Activated T-cell treated with anti-CD3 and anti-CD28 coated beads, Interleukin-2, amount 50 U/mL, for 48 hours (primary cell): ENCODE measurements at regions not wholly inside any gene's neighbourhood (a gene's known extent, or its start where the extent isn't known, plus 50 kb on each side); places are given as distances from the start of the nearest gene placed in this dataset.

ENCODE experiments used
- DNase-seq, 2 experiments: peaks; one replicate each; pipeline ENCODE4 v3.0.0-alpha.2; 2020

DNA sequence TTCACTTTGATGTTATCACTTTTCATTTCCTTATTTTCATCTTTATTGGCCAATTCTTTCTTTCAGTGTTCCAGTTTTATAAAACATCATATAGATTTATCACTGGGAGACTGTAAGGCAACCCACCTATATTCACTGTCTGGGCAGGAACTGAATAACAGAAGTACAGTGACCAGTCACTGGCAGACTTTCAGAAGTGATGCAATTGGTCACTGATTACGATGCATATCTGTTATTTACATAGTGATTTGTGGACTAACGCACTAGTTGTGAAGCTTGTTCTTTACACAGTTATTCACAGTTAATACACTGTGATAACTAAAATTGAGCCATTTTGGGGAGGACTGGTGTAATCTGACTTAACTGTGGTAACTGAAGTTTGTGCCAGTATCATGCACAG is 190.2 kb upstream of the DPH6 start:
- DNase-seq: no peak

DNA sequence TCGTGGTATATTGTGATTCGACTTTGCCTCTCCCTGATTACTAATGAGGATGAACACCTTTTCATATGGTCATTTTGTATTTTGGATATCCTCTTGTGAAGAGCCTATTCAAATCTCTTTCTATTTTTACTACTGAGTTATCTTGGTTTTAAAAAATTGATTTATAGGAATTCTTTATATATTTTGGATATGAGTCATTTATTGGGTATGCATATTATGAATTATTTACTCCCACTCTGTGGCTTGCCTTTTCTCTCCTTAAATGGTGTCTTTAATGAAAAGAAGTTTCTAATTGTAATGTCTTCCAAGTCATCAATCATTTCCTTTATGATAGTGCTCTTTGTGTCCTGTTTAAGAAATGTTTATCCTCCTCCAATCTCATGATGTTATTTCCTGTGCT is 191.5 kb upstream of the DPH6 start:
- no peak for DNase-seq

DNA sequence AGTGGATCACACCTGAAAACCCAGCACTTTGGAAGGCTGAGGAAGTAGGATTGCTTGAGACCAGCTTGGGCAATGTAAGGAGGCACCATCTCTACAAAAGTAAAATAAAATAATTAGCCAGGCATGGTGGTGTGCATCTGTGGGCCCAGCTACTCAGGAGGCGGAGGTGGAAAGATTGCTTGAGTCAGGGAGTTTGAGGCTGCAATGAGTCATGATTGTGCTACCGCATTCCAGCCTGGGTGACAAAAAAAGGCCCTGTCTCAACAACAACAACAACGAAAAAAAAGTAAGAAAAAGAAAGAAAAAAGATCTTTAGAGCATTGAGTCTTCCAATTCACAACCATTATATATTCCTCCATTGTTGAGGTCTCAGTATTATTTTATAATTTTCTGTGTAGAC is 192.4 kb upstream of the DPH6 start:
- DNase-seq: no peak

DNA sequence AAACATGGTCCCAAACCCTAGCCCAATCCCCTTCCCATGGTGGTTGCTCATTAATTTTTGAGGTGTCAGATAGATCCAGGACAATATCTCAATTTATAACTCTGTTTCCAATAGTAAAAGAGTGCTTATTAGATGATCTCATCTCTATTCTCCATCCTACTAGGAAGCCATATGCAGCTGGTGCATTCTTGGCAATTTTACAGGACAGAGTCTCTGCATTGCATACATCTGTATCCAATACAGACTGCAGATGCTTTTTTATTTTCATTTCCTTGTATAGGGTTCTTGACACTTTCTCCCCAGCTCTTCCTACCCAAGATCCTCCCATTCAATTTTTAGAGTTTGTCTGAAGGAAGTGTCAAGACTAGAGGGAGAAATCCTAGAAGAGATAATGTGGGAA is 194.8 kb upstream of the DPH6 start:
- DNase-seq: no peak

DNA sequence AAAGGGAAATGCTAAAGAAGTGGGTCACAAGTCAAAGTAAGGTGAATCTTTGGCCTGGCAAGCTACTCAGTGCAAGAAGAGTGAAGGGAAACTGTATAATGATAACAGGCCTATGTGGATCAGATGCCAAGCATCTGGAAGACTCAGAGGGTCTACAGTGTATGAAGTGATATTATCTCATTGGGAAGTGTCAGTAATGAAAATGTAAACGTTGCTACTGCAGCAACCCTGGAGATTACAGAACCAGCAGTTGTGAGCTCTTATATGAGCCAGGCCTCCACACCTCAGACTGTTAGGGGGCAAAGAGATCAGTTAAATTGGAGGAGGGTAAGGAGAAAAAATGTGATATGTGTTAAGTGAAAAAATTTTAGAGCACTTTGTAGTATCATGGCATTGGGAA is 195.4 kb upstream of the DPH6 start:
- DNase-seq: no peak

DNA sequence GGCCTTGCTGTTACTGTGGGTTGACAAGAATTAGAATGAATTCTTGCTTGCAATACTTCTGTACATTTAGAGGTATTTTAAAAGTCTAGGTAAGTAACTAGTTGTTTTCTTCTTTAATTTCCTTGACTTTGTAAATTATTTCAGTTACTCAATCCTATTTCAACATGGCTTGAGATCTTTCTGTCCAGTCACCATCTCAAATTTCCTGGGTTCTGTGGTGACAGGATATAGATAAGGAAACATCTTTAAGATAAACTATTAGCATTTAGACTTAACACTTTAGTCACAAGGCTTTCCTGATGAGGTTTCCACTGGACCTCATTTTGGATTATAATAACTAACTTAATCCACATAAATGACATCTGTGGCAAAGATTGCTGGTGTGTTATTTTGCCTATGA is 195.9 kb upstream of the DPH6 start:
- no peak for DNase-seq

DNA sequence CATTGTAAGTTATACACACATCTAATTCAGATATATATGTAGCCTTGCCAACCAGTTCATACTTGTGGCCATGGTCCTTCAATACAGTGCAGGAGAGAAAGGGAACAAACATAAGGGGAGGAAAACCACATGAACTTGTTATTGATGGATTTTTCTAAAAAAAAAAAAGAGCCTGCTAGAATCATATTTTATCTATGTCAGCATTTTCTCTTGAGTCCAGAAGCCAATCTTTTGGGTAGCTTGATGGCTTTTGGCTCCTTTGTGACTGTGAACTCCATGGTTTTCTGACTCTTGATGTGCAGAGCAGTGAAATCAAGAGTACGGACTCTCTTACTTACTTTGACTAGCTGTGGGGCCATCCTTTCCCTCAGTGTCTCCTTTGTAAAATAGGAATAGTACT is 197.4 kb upstream of the DPH6 start:
- DNase-seq: no peak

DNA sequence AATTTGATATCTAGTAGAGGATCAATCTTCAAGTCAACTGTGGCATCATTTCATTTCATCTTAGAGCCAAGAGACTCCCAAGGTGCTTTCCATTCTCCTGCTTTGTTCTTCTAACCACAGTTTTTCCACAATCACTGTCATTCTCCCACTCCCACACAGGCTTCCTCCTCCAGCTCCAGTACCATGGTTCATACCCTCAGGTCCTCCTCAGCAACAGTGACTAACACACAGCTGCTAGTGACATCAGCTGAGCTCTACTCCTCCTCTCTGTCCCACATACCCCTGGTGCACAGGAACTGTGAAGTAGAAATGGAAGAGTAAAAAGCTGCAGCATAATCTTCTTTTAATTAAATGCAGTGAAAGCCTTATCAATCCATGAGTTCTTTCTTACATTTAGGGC is 200.2 kb upstream of the DPH6 start:
- DNase-seq: no peak

DNA sequence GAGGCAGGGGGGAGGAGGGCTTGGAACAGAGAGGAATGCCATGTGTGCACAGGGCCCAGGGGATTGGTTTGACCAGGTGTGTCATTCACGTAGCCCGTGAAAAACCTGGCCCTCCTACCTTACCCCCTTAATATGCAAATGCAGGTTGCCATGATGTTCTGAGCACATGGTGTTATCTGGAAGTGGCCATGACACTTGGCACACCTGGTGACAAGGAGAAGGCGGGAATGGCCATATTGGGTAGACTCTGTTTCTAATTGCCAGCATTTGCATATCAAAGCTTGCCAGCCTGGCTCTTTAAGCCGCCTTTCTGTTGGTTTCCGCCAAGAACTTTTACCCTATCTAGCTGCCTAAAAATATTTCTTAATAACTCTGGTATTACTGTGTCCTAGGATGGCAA is 202.1 kb upstream of the DPH6 start:
- no peak for DNase-seq

DNA sequence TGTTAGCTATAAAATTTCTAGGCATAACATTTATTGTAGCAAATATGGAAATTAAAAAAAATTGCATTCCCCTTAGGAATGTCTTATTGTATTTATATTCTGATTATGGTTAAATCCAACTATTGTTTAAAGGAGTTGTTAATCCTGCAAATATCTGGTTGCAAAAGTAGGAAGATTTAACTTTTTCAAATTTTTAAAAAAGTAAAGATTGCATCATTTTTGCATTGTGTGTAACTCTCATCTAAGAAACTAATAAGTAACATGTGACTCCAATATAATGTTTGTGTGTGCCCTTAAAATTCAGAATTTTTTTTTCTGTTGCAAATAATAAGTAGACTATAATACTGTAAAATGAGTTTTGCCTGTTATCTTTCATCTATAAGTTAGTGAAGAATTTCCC is 204.1 kb upstream of the DPH6 start:
- DNase-seq: no peak

DNA sequence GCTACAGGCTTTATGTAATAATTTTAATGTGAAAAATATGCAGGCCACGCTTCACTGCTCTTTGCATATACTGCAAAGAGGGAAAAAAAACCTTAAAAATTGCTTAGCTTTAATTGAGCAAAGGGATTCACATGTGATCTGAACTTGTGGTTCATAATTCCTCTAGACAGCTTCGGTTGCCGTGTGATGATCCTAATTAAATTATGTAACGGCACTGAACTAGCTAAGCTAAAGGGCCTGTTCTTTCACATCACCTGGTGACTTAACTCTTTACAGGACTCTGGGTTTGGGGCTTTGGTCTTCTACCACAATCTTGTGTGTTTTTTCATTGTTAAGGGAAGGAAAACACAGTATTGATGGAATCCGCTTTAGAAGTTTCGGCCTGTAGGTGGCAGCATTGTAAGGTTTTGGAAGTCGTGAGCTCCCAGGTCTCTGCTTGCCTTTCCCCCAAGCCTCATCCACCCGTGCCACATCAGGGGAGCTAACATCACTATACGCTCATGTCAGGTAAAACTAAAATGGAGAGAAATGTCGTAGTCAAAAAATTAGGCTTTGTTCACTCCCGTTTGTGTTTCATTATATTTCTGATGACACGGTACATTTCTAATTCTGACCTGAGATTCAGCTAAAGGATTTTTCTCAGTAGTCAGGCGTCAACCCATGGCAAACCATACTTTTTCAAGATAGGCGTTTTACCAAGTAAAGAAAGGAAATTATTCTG is 205.6 kb upstream of the DPH6 start:
- peak; percentile 56 to 57 for DNase-seq

DNA sequence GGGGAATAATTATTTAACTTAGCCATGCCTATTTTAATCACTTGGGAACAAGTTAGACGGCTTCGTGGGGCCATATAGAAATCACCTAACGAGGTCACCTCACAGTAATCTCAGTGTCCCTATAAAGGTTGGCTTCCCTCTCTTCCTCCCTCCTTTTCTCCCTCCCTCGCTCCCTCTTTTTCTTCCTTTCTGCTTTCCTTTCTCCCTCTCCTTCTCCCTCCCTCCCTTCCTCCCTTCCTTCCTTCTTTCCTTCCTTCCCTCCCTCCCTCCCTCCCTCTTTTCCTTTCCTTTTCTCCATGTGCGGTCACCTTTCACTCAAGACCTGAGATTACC is 206.1 kb upstream of the DPH6 start:
- DNase-seq: no peak

DNA sequence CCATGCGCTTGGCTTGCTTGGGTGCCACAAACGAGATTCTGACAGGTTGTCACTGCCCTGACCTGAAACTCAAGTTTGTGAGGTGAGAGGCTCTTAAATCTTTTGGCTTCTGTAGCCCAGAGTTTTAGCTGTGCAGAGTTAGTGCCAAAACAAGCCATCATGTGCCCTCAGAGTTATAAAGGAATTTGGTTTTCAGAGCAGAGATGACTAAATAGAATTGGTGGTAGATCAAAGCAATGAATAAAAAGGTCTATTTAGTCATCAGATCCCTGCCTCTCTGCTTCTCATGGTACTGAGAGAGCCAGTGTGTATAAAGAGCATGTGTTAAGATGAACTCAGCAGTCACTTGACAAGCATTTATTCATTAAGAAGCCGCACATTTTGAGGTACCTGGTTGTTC is 207.5 kb upstream of the DPH6 start:
- no peak for DNase-seq

DNA sequence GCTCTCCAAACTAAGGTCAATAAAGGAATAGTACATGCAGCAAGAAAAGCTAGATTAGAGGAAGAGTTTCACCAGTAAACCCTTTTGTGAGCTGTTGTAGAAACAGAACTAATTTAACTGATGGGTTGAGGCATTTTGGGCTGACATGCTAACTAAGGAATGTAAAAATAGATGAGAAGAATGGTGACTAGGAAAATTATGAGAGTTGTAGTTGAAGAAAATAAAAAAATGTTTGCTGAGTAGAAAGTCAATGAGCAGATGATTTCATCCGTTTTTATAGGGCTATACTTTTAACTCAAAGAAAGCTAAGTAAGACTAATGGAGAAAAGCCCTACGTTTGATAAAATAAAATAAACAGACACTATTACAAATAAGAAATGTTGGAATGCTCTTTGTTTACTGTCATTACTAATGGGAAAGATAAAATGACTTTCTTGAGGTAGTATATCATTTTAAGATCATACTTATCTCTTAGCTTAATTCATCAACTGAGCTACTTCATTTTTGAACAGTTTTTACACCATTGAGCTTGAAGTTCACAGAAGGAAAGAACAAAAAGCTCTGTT is 209.4 kb upstream of the DPH6 start:
- no peak for DNase-seq

DNA sequence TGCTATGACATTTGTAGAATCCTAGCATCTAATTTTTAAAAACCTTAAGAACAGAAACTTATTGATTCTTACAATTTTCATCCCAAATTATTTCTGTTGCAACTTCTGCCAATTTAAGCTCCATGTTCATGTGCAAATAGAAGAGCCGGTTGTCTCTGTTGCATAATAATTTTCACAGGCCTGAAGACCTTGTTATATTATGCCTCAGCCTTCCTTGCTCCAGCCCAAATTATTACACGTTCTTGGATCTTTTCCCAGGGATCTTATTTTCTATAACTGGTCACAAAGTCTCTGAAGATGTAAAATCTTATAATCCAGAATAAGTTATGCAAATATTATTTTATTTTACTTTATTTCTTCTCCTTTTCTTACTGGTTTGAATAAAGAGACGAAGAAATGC is 210.7 kb upstream of the DPH6 start:
- DNase-seq: no peak

DNA sequence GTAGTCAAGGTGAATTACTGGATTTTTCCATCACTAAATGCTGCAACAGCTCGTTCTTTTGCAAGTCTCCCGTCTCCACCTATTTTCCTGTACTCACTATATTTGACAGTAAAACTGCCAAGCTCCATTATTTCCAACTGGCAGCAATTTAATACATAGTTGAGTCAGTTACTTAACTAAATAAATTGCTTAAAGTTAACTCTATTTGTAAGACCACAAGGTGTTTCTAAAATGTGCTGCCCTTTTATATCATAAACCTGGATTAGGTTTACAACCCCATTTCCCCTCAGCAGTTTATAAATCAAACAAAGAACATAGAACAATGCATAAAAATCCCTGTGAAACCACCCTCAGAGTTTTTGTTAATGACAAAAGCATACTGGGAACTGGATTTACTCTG is 211.4 kb upstream of the DPH6 start:
- DNase-seq: no peak

DNA sequence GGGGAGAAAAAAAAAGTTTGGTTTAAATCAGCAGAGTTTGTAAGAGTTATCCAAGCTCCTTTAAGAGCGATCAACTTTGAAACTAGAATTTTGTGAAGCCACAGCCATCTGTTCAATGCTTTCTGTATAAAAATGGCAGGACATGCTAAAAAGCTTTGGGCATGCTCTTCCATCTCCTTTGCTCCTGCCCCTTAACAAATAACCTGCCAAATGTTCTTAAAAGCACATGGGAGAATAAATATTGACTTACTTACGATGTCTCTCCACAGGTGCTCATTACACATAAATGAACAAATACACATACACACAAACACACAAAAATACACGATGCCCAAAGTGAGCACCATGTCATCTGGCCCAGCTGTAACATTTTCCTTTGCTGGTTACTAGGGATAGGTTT is 211.8 kb upstream of the DPH6 start:
- no peak for DNase-seq

DNA sequence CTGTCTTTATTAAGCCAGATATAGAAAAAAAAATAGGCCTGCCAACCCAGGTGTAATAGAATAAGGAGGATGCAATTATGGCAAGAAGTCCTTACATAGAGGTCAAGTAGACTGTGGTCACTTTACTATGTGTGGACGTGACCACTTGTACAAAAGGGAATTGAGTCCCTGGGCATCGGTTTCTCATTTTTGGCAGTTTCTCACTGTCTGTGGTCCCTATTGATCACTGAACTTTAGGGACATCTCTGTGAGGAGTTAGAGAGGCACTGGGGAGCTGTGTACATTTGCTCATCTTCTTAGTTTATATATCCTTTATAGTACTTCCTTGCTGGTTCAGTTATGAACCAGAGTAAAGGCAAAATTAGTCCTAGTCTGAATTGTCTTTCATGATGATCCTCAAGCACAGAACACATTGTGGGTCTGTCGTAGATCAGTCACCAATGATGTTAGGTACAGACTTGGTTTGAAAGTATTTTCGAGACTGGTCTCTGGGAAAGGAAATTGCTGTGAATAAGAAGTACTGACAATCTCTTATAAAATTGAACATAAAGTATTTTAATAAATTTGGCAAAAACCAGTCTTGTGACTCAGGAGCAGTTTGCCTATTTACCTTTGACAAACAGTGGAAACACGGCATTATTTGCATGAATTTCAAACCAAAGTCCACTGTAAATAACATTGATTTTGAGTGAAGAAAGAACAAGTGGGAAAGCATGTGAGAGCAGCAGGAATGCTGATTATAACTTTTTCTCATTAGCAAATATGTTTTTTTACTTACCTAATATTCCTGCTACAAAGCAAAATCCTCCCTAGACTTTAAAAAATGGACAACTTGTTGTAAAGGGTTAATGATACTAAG is 218.9 kb upstream of the DPH6 start:
- DNase-seq: no peak

DNA sequence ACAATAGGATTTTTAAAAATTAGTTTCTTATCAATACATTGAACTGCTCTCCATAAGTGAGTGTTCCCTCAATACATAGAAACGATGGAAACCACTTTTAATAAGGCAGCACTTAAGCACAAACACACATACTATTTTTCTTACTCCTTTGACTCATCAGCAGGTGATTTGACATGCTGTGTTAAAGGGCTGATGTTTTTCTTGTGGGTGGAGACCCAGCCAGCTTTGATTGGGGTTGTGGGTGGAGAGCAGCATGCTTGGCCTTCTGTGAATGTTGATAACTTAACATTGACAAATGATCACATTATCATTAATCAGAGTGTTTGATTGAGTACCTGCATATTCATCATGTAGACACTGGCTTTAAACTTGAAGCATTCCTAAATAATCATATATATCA is 223.0 kb upstream of the DPH6 start:
- no peak for DNase-seq

DNA sequence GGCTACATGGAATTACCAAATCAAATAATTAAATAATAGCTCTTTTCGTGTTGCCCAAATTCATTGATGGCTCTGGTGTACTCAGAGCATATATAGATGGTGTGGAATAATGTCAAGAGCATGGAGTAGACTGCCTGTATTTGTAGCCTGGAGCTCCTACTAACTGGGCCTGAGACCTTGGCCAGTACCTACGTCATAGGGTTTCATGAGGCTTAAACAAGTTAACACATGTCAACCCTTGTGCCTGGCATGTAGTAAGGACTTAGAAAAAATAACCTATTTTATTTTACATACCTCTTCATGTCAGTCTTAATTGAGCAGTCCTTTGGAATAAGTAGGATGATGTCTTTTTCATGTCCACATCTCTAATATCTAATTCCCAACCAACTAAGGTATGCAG is 223.7 kb upstream of the DPH6 start:
- DNase-seq: no peak

DNA sequence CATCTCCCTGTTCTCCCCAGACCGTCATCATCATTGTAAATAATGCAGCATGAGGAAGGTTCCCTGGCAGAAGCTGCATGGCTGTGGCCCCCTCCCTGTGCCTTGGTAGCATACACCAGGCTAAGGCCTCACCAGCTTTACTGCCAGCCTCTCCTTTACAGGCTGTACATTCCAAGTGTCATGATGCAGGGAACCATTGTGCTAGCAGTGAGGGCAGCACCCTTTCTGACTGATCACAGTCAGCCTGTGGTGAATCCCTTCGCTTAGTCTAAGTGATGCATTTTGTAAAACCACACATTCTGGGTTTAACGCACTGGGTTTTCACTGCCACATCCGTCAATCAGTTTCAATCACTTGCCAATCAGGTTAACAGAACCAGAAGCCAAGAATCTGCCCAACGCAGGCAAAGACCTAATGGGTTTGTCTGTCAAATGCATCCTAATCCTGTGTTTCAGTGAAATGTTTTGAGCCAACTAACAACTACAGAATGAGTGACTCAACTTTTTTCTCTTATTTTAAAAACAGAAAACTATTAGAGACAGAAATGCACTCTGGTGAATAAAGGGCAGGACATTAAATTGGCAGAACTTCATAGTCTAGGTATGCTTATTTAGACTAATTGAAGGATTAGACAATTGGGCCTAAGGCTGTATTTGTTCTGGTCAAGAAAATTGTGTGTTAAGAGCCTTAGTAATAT is 225.9 kb upstream of the DPH6 start:
- DNase-seq: no peak

DNA sequence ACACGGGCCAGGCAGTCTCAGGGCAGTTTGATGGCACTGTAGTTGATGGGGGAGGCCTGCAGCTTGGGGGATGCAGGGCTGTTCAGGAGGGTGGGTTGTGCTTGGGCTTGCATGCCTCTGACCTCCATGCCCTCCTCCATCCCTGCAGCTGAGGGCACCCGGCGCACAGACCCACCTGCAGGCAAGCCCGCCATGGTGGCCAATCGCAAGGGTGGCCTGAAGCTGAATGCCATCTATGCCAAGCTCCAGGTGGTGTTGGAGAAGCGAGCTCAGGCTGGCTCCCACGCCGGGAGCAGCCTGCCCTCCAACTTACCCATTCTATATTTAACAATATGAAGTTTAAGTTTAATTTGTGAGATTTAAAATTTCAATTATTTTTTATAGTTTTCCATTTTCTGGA is 228.7 kb upstream of the DPH6 start:
- no peak for DNase-seq

DNA sequence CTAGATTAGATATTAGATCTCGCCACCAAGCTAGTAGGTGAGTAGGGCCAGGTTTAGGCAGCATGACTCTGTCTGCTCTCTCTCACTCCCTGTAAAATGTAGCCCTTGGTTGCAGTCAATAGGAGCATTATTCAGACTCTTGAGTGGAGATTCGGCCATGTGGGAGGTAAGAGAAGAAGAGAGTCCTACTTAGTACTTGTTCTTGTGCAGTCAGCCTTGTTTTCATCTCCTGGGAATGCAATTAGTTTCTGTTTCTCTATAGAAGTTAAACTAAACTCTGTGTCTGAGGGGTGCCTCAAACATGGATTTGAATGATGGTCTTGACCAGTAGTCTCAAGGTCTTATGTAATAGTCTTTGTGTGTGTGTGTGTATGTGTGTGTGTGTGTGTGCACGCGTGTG is 229.5 kb upstream of the DPH6 start:
- no peak for DNase-seq

DNA sequence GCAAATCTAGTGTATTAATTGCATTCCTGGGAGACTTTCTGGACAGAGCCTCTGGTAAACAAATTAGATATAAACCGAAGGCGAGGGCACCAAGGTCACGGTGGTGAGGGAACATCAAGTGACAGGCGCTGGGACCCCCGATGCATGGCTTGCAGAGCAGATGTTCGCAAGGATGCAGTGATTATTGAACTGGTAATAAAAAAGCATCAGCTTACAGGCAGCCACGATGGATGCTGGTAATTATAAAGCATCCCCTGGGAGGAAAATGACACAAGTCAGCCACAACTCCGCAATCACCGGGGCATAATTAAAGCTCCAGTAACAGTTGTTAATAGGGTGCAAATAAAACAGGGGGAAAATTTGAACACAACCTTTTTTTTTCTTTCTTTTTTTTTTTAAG is 231.1 kb upstream of the DPH6 start:
- no peak for DNase-seq
